Gastroesophageal sphincter (tissue), 3 donors: ENCODE measurements at regions not wholly inside any gene's neighbourhood (a gene's known extent, or its start where the extent isn't known, plus 50 kb on each side); places are given as distances from the start of the nearest gene placed in this dataset.

Source experiments
- CTCF ChIP-seq, 4 experiments: fragments of 200-600 bp in 2 of 4; fragments of 450-650 bp in 2 of 4; sonication (generic) in 1 of 4; IDR thresholded peaks; one replicate each; pipeline ENCODE4 v1.5.1; 2017 to 2019; ENCODE audit warnings: antibody characterized with exemption in 4 of 4, mild to moderate bottlenecking in 2 of 4, moderate library complexity in 2 of 4
- POLR2A ChIP-seq, 2 donors: fragments of 450-650 bp; IDR thresholded peaks; one replicate each; pipeline ENCODE4 v1.6.1; 2017; ENCODE audit warnings: antibody characterized with exemption in 2 of 2, mild to moderate bottlenecking in 2 of 2, moderate library complexity in 1 of 2
- POLR2AphosphoS5 ChIP-seq: sonication (generic); formaldehyde crosslinking; IDR thresholded peaks from one replicate; pipeline ENCODE4 v1.6.1; 2017; ENCODE audit warnings: antibody characterized with exemption

- no peak for TF ChIP-seq CTCF (IDR thresholded peaks at IDR 0.05)
- no peak for TF ChIP-seq POLR2AphosphoS5
- no peak for TF ChIP-seq POLR2A (IDR thresholded peaks at IDR 0.05)
Observed at GRCh38 chr5:113917997-113918396, 404.5 kb downstream of the YTHDC2 start.
